Activated T-cell treated with anti-CD3 and anti-CD28 coated beads, Interleukin-2, amount 50 U/mL, for 4 hours (primary cell): ENCODE measurements at regions not wholly inside any gene's neighbourhood (a gene's known extent, or its start where the extent isn't known, plus 50 kb on each side); places are given as distances from the start of the nearest gene placed in this dataset.
"Not testable (repeated sequence)": the region's sequence is repeated elsewhere in the genome, so short reads cannot be mapped to it uniquely, and the experiment has no call there.

Experiments used
- ATAC-seq, 2 donors: fragments of 200-7000 bp; cut with Tn5 transposase; one replicate each; pipeline ENCODE4 v1.10.0; 2021
- DNase-seq: peaks from one replicate; pipeline ENCODE4 v3.0.0-alpha.2; 2020
- H3K27me3 Mint-ChIP-seq: one replicate; pipeline ENCODE4 v1.8.0; 2021; ENCODE audit warnings: low read depth, mixed read lengths
- H3K36me3 Mint-ChIP-seq: one replicate; pipeline ENCODE4 v1.8.0; 2022; ENCODE audit warnings: mixed read lengths; ENCODE audit not compliant: insufficient read depth
- H3K4me1 Mint-ChIP-seq: one replicate; pipeline ENCODE4 v1.8.0; 2021; ENCODE audit warnings: low read depth, mixed read lengths
- H3K4me3 Mint-ChIP-seq: one replicate; pipeline ENCODE4 v1.8.0; 2021; ENCODE audit warnings: mild to moderate bottlenecking, moderate library complexity, mixed read lengths
- H3K9me3 Mint-ChIP-seq: one replicate; pipeline ENCODE4 v1.8.0; 2021; ENCODE audit warnings: mixed read lengths

- not testable (repeated sequence) for H3K4me1 Mint-ChIP-seq, H3K36me3 Mint-ChIP-seq, H3K27me3 Mint-ChIP-seq, ATAC-seq, H3K4me3 Mint-ChIP-seq, H3K9me3 Mint-ChIP-seq, DNase-seq
Observed at GRCh38 chr4:49229243-49229642, 243.2 kb downstream of the CWH43 start.

DNA sequence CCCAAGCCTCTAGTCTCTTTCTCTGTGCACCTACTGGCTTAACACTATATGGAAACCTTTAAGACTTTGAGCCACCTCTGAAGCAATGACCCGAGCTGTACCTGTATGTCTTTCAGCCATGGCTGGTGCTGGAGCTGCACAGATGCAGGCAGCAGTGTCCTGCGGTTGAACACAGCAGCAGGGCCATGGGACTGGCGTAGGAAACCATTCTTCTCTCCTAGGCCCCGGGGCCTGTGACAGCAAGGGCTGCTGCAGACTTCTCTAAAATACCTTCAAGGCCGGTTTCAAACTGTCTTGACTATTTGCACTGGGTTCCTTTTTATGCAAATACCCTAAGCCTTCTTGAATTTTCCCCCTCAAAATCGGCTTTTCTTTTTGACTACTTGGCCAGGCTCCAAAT is 243.6 kb downstream of the CWH43 start:
- not testable (repeated sequence) for DNase-seq, H3K4me1 Mint-ChIP-seq, H3K36me3 Mint-ChIP-seq, H3K27me3 Mint-ChIP-seq, H3K4me3 Mint-ChIP-seq, H3K9me3 Mint-ChIP-seq, ATAC-seq

GRCh38 chr4:49233346-49233745 is 247.3 kb downstream of the CWH43 start:
- DNase-seq, H3K4me3 Mint-ChIP-seq, H3K4me1 Mint-ChIP-seq, H3K36me3 Mint-ChIP-seq, ATAC-seq, H3K9me3 Mint-ChIP-seq, H3K27me3 Mint-ChIP-seq: not testable (repeated sequence)

GRCh38 chr4:49233749-49234148 is 247.7 kb downstream of the CWH43 start:
- not testable (repeated sequence) for H3K4me3 Mint-ChIP-seq, DNase-seq

GRCh38 chr4:49234382-49234781 is 248.3 kb downstream of the CWH43 start:
- ATAC-seq, DNase-seq, H3K9me3 Mint-ChIP-seq: not testable (repeated sequence)

More at GRCh38 chr4:49233749-49234148, 247.7 kb downstream of the CWH43 start:
- H3K4me1 Mint-ChIP-seq, H3K36me3 Mint-ChIP-seq, H3K9me3 Mint-ChIP-seq, H3K27me3 Mint-ChIP-seq, ATAC-seq: not testable (repeated sequence)

DNA sequence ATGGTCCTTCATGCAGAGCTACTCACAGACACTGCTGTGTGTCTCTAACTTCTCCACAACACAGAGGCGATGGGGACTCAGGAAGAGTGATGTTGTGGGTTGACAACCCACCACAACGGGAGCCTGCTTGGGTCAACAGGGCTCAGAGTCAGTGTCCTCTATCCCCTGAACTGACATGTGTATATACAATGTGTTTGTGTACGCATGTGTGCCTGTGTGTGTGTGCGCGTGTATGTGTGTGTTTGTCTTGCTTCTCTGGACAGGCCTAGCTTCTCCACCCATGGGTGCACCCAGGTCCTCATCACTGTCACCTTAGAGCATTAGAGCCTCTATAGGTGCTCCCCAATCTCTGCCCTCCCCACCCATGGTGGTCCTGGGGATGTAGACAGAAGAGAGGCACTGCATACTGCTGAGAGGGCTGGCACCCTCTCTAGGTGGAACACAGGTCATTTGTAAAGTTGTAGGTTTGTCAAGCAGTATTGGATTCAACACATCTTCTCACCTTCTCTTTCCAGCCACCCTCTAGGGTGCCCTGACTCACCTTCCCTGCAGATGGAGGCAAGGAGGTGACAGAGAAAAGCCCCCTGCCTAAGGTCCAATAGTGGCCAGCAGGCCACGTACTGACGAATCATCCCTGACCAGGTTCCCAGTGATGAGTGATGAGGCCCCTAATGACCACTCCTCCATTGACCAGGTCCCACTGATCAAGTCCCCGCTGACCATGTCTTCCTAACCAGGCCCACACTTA is 249.5 kb downstream of the CWH43 start:
- H3K9me3 Mint-ChIP-seq, ATAC-seq, H3K4me3 Mint-ChIP-seq, H3K36me3 Mint-ChIP-seq, DNase-seq, H3K4me1 Mint-ChIP-seq, H3K27me3 Mint-ChIP-seq: not testable (repeated sequence)

More at GRCh38 chr4:49234382-49234781, 248.3 kb downstream of the CWH43 start:
- H3K4me3 Mint-ChIP-seq, H3K27me3 Mint-ChIP-seq, H3K4me1 Mint-ChIP-seq, H3K36me3 Mint-ChIP-seq: not testable (repeated sequence)

DNA sequence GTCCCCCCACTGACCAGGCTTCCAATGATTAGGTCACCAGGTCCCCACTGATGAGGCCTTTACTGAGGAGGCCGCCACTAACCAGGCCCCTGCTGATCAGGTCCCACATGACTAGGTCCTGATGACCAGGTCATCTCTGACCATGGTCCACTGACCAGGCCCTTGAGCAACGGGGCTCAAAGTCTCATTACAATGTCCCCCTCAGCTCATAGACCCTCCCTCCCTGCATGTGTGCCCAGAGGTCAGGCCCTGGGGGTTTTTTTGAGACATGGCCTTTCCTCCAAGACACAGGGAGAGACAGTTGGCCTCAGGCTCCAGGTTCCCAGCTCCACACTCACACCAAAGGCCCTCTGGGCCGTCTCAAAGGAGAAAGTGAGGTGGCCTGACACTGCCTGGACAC is 250.4 kb downstream of the CWH43 start:
- H3K4me1 Mint-ChIP-seq, ATAC-seq, H3K36me3 Mint-ChIP-seq, H3K4me3 Mint-ChIP-seq, H3K27me3 Mint-ChIP-seq, DNase-seq: not testable (repeated sequence)
- H3K9me3 Mint-ChIP-seq = peaks cover 12% of the 10 kb centered on the region

DNA sequence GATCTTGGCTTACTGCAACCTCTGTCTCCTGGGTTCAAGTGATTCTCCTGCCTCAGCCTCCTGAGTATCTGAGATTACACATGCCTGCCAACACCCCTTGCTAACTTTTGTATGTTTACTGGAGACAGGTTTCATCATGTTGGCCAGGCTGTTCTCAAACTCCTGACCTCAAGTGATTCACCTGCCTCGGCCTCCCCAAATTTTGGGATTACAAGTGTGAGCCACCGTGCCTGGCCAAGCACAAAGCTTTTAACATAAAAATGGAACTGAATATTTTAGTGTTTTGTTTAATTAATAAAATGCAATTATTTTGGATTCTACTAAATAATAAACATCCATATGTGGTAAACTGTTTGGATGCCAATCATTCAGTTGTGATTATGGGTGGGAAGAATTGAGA is 255.2 kb downstream of the CWH43 start:
- H3K36me3 Mint-ChIP-seq, ATAC-seq: not testable (repeated sequence)

GRCh38 chr4:49262786-49263185 is 276.7 kb downstream of the CWH43 start:
- H3K4me3 Mint-ChIP-seq, DNase-seq, H3K9me3 Mint-ChIP-seq, ATAC-seq, H3K36me3 Mint-ChIP-seq, H3K27me3 Mint-ChIP-seq, H3K4me1 Mint-ChIP-seq: not testable (repeated sequence)

More for the DNA sequence above, 255.2 kb downstream of the CWH43 start:
- H3K4me3 Mint-ChIP-seq, H3K27me3 Mint-ChIP-seq, DNase-seq, H3K4me1 Mint-ChIP-seq: not testable (repeated sequence)
- peaks cover 21% of the 10 kb centered on the region for H3K9me3 Mint-ChIP-seq

DNA sequence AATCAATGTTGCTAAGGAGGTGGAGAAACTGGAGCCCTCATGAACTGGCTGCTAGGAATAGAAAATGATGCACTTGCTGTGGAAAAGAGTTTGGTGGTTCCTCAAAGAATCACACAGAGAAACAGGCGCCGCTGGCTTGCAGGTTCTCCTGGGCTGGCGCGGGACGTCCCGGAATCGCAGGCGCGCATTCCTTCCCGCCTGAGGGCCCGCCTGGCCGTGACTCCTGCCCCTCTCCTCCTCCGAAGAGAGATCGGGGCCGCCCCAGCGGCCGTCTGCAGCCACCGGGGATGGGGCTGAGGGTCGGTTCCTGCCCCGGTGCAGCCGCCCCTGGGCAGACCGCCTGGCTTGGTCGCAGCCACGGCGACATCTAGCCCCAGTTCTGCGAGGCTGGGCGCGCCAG is 284.4 kb downstream of the CWH43 start:
- not testable (repeated sequence) for H3K27me3 Mint-ChIP-seq, H3K36me3 Mint-ChIP-seq, H3K4me1 Mint-ChIP-seq, ATAC-seq, DNase-seq, H3K4me3 Mint-ChIP-seq, H3K9me3 Mint-ChIP-seq

- not testable (repeated sequence) for H3K9me3 Mint-ChIP-seq, H3K4me1 Mint-ChIP-seq, DNase-seq, H3K4me3 Mint-ChIP-seq, H3K27me3 Mint-ChIP-seq, ATAC-seq, H3K36me3 Mint-ChIP-seq
Observed at GRCh38 chr4:49270912-49271311, 284.8 kb downstream of the CWH43 start.

DNA sequence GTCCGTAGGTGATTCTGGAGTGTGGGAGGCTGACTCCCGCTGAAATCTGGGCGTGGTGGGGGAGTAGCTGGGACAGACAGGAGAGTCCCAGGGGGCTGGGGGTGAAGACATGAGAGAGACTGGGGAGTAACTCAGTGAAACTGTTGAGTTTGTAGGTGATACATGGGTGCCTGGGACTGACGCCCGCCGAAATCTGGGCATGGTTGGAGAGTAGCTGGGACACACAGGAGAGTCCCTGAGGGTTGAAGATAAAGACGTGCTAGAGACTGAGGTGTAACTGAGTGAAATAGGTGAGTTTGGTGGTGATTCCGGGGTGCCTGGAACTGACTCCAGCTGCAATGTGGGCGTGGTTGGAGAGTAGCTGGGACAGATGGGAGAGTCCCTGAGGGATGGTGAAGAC is 299.8 kb downstream of the CWH43 start:
- not testable (repeated sequence) for H3K36me3 Mint-ChIP-seq, H3K27me3 Mint-ChIP-seq, H3K4me3 Mint-ChIP-seq, H3K9me3 Mint-ChIP-seq, ATAC-seq, DNase-seq, H3K4me1 Mint-ChIP-seq

GRCh38 chr4:49286926-49287745 is 301.1 kb downstream of the CWH43 start:
- not testable (repeated sequence) for H3K4me1 Mint-ChIP-seq, ATAC-seq, H3K27me3 Mint-ChIP-seq, H3K9me3 Mint-ChIP-seq, DNase-seq, H3K4me3 Mint-ChIP-seq, H3K36me3 Mint-ChIP-seq

- not testable (repeated sequence) for H3K36me3 Mint-ChIP-seq, DNase-seq, H3K27me3 Mint-ChIP-seq, ATAC-seq, H3K9me3 Mint-ChIP-seq, H3K4me3 Mint-ChIP-seq, H3K4me1 Mint-ChIP-seq
Observed at GRCh38 chr4:49287893-49288292, 301.8 kb downstream of the CWH43 start.

- H3K4me3 Mint-ChIP-seq, H3K9me3 Mint-ChIP-seq, DNase-seq, H3K27me3 Mint-ChIP-seq, H3K4me1 Mint-ChIP-seq, ATAC-seq, H3K36me3 Mint-ChIP-seq: not testable (repeated sequence)
Observed at GRCh38 chr4:49288796-49289195, 302.7 kb downstream of the CWH43 start.
